Ovary (tissue), 3 donors: ENCODE measurements at regions not wholly inside any gene's neighbourhood (a gene's known extent, or its start where the extent isn't known, plus 50 kb on each side); places are given as distances from the start of the nearest gene placed in this dataset.

Experiments used
- CTCF ChIP-seq, 3 donors: fragments of 450-650 bp in 2 of 3; fragments of 200-600 bp in 1 of 3; IDR thresholded peaks; one replicate each; pipeline versions ENCODE4 v1.5.1 to v1.8.0; 2016 to 2022; ENCODE audit warnings: antibody characterized with exemption in 3 of 3, mild to moderate bottlenecking in 1 of 3
- EP300 ChIP-seq: sonication (generic); formaldehyde crosslinking; IDR thresholded peaks from one replicate; pipeline ENCODE4 v1.6.1; 2017; ENCODE audit warnings: antibody characterized with exemption
- POLR2A ChIP-seq: fragments of 450-650 bp; IDR thresholded peaks from one replicate; pipeline ENCODE4 v1.6.1; 2017; ENCODE audit warnings: antibody characterized with exemption, mild to moderate bottlenecking, moderate library complexity
- donor health status: DM: no; HTN: no; CAD: no.

DNA sequence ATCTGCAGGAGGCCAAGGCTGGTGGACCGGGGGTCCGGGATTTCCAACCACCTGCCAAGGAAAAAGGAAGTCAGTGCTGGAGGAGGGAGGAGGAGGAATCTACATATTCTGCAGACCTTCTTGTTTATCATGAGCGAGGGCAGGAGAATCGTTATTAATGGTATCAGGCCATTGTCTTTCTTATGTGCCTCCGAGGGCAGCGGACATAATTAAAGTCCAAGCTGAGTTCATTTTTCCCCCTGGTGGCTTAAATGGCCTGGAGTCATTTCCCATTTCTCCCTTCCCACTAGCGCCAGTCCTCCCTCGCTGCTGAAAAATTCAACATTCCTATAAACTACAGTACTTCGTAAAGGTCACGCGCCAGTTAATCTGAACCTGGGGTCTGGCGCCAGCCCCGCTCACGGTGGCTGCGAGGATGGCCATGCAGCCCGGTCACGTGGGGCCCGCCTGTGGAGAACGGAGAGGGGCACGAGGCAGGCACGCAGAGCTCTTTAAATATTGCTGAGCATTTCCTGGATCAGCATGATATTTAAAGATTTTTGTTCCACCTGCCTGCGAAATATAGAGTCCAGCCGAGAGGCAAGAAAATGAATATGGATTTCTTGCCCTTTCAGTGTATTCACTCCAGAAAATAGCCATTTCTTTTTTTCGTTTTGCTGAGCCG is 85.2 kb upstream of the PCDH8 start:
- TF ChIP-seq POLR2A (no peak), CTCF (IDR thresholded peaks at IDR 0.05) (no peak), EP300 (no peak)
